ENCODE measurements at regions not wholly inside any gene's neighbourhood (a gene's known extent, or its start where the extent isn't known, plus 50 kb on each side); places are given as distances from the start of the nearest gene placed in this dataset.

DNA sequence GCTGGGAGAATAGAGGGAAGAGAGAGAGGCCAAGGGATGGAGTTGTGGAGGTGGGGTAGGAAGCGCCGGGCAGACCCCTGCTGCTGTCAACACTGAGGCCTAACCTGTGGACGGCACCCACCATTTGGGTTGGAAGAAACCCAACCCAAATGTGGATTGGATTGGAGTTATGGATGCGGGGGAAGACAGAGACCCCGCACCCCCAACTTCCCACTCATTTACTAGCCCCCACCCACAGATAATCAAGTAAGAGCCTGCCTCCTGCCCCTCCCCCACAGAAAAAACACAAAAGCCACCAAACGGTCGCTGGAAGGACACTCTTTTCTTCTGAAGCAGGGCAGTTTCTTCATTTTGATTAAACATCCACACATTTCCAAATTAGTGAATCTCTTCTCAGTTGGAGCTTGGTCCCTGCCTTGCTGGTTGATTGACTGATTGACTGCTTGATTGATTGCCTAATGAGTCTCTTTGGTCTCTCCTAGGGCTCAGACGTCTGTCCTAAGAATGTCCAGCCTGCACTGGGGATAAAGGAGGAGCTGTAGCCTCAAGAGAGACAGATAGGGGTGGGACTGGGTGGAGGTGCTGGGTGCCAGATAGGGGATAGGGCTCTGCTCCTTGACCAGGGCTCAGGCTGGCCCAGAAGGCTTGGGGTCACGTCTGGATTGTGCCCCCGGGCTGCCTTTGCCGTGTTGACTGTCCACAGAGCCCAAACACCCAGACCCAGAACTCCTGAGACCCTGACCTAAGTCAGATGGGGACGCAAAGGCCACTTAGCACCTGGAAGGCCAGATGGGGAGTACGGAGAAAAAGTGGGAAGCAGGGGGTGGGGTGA lies 74.9 kb upstream of the FOXP4 start:
- Mint-ChIP-seq H3K4me1 (ENCODE audit: unreplicated experiment) (peaks cover 21% of the 10 kb centered on the region), H3K4me3 (ENCODE audit: unreplicated experiment) (no peak overlapping the region), H3K36me3 (ENCODE audit: low read depth, unreplicated experiment) (peaks cover 4% of the 10 kb centered on the region), H3K27me3 (ENCODE audit: unreplicated experiment) (peaks cover 22% of the 10 kb centered on the region), H3K27ac (ENCODE audit: unreplicated experiment) (no peak overlapping the region), H3K9me3 (ENCODE audit: unreplicated experiment) (no peaks in the 10 kb centered on the region)
- TF ChIP-seq, protein P1, sequence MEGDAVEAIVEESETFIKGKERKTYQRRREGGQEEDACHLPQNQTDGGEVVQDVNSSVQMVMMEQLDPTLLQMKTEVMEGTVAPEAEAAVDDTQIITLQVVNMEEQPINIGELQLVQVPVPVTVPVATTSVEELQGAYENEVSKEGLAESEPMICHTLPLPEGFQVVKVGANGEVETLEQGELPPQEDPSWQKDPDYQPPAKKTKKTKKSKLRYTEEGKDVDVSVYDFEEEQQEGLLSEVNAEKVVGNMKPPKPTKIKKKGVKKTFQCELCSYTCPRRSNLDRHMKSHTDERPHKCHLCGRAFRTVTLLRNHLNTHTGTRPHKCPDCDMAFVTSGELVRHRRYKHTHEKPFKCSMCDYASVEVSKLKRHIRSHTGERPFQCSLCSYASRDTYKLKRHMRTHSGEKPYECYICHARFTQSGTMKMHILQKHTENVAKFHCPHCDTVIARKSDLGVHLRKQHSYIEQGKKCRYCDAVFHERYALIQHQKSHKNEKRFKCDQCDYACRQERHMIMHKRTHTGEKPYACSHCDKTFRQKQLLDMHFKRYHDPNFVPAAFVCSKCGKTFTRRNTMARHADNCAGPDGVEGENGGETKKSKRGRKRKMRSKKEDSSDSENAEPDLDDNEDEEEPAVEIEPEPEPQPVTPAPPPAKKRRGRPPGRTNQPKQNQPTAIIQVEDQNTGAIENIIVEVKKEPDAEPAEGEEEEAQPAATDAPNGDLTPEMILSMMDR (IDR thresholded peaks at IDR 0.05; ENCODE audit: unreplicated experiment) = no peak
- DNase-seq (ENCODE audit: low spot score) = no peak

DNA sequence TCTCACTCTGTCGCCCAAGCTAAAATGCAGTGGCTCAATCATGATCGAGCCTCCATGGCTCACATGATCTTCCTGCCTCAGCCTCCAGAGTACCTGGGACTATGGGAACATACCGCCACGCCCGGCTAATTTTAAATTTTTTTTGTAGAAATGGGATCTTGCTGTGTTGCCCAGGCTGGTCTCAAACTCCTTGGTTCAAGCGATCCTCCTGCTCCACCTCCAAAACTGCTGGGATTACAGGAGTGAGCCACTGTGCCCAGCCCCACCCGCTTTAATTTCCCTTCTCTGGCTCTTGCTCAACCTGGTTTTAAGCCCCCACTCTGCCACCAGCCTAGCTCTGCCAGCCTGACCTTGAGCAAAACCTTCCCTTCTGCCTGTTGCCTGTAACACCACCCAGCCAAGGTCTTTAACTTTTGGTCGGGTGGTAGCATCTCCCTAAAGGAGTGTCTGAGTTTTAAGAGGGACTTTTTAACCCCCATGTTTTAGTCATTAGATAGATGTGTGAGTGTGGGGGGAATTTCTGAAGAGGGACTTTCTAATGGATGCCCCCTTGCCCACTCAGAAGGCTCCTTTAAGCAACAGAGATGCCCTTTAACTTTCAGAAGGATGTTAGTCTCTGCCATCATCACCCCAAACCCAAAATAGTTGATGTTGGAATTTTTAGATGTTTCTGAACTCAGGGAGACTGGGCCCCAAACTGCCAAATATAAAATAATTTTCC lies 71.8 kb upstream of the FOXP4 start:
- no peak overlapping the region for H3K4me3 Mint-ChIP-seq (ENCODE audit: unreplicated experiment)
- peaks cover 16% of the 10 kb centered on the region for H3K27me3 Mint-ChIP-seq (ENCODE audit: unreplicated experiment)
- H3K36me3 Mint-ChIP-seq (ENCODE audit: low read depth, unreplicated experiment) = peaks cover 4% of the 10 kb centered on the region
- no peak overlapping the region for H3K27ac Mint-ChIP-seq (ENCODE audit: unreplicated experiment)
- TF ChIP-seq, protein P1 (IDR thresholded peaks at IDR 0.05; ENCODE audit: unreplicated experiment) = no peak
- peaks cover 25% of the 10 kb centered on the region for H3K4me1 Mint-ChIP-seq (ENCODE audit: unreplicated experiment)
- DNase-seq (ENCODE audit: low spot score) = no peak
- no peaks in the 10 kb centered on the region for H3K9me3 Mint-ChIP-seq (ENCODE audit: unreplicated experiment)

DNA sequence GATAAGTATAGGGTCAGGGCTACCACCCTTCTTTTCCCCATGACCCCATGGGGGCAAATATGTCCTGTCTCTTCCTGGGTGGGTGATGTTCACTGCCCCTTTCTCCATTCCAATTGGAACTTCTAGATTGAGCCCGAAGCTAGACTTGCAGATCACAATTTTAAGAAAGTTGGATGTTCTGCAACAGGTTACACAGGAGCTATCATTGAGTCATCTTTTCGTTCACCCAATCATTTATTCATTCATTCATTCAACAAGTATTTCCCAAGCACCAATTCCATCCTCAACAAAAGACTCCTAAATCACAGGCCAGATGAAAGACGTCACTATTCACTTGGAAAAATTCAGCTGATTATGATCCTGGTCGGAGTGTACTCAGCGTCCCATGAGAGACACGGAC lies 71.0 kb upstream of the FOXP4 start:
- Mint-ChIP-seq H3K4me3 (ENCODE audit: unreplicated experiment) (no peak overlapping the region), H3K27ac (ENCODE audit: unreplicated experiment) (no peak overlapping the region), H3K9me3 (ENCODE audit: unreplicated experiment) (no peaks in the 10 kb centered on the region), H3K27me3 (ENCODE audit: unreplicated experiment) (peaks cover 8% of the 10 kb centered on the region), H3K36me3 (ENCODE audit: low read depth, unreplicated experiment) (no peaks in the 10 kb centered on the region), H3K4me1 (ENCODE audit: unreplicated experiment) (peaks cover 19% of the 10 kb centered on the region)
- DNase-seq (ENCODE audit: low spot score) = no peak
- TF ChIP-seq, protein P1 (IDR thresholded peaks at IDR 0.05; ENCODE audit: unreplicated experiment) = no peak

DNA sequence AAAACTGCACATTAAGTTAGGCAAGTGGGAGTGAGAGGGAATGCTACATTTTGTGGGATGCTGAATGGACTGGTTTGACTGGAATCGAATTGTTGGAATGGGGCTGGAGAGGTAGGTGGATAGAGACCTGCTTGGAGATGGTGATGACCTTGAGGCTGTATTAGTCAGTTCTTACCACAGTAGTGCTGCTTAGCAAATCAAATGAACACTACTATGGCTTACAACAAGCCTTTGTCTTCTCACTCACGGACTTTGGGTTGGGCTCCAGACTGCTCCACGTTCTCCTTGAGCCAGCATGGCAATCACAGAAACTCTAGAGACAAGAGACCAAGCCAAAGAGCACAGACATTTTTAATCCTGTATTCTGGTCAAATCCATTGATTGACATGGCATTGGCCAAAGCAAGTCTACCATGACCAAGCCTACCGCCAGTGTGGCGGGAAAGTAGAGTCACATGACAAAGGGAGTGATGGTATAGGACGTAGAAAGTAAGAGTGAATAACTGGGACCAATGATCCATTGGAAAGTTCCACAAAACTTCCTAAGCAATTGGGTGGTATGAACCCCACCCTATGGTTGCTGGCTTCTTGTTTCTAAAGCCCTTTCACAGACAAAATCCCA lies 70.3 kb upstream of the FOXP4 start:
- no peaks in the 10 kb centered on the region for H3K36me3 Mint-ChIP-seq (ENCODE audit: low read depth, unreplicated experiment)
- H3K27me3 Mint-ChIP-seq (ENCODE audit: unreplicated experiment) = peaks cover 8% of the 10 kb centered on the region
- H3K27ac Mint-ChIP-seq (ENCODE audit: unreplicated experiment) = no peak overlapping the region
- no peaks in the 10 kb centered on the region for H3K9me3 Mint-ChIP-seq (ENCODE audit: unreplicated experiment)
- TF ChIP-seq, protein P1 (IDR thresholded peaks at IDR 0.05; ENCODE audit: unreplicated experiment) = no peak
- DNase-seq (ENCODE audit: low spot score) = no peak
- H3K4me1 Mint-ChIP-seq (ENCODE audit: unreplicated experiment) = peaks cover 19% of the 10 kb centered on the region
- no peak overlapping the region for H3K4me3 Mint-ChIP-seq (ENCODE audit: unreplicated experiment)

All from endothelial cell (in vitro differentiated cells).